Right cardiac atrium (tissue), 5 donors: ENCODE measurements at regions not wholly inside any gene's neighbourhood (a gene's known extent, or its start where the extent isn't known, plus 50 kb on each side); places are given as distances from the start of the nearest gene placed in this dataset.
"Not testable (repeated sequence)": the region's sequence is repeated elsewhere in the genome, so short reads cannot be mapped to it uniquely, and the experiment has no call there.

Source experiments
- ATAC-seq, 2 donors: fragments of 200-7000 bp; cut with Tn5 transposase; one replicate each; pipeline versions ENCODE4 v1.8.0 to v1.9.1; 2020; ENCODE audit warnings: moderate library complexity in 2 of 2, mild to moderate bottlenecking in 1 of 2
- DNase-seq, 3 donors: peaks; one replicate each; pipeline ENCODE4 v3.0.0-alpha.2; 2020
- H3K27ac ChIP-seq: one replicate; pipeline ENCODE4 v1.5.1; 2013; ENCODE audit warnings: mild to moderate bottlenecking, low read length, control low read depth, moderate library complexity
- H3K27me3 ChIP-seq: one replicate; pipeline ENCODE4 v1.6.1; 2013; ENCODE audit not compliant: control insufficient read depth, insufficient read depth
- H3K4me1 ChIP-seq: one replicate; pipeline ENCODE4 v1.6.1; 2013; ENCODE audit warnings: low read length; ENCODE audit not compliant: control insufficient read depth, insufficient read depth
- H3K4me3 ChIP-seq: one replicate; pipeline ENCODE4 v1.5.1; 2013; ENCODE audit warnings: low read length, control low read depth
- H3K9me3 ChIP-seq: one replicate; pipeline ENCODE4 v1.6.1; 2013; ENCODE audit warnings: low read length; ENCODE audit not compliant: control insufficient read depth
- WGBS: extraction: QIAGEN DNeasy Blood & Tissue Kit; methylation state at CpG from one replicate; pipeline ENCODE4 v1.1.7; 2013; 5-methylcytosine and 5-hydroxymethylcytosine counted together
- intact Hi-C, 4 donors: fragments of 100-400 bp; cut with DNase I; formaldehyde crosslinking; loops; one replicate each; pipeline versions ENCODE4 v1.11.0 to v1.14.0; 2022 to 2023
- donor health status: healthy with polysubstance abuse.
- donor health status: DM: no; HTN: yes; CAD: no.
- donor health status: DM: no; HTN: no; CAD: no.
- donor health status: DM: no; HTN: yes; CAD: no; lungs with severe emphysema.
- donor health status: DM: yes; HTN: yes; CAD: no.

DNA sequence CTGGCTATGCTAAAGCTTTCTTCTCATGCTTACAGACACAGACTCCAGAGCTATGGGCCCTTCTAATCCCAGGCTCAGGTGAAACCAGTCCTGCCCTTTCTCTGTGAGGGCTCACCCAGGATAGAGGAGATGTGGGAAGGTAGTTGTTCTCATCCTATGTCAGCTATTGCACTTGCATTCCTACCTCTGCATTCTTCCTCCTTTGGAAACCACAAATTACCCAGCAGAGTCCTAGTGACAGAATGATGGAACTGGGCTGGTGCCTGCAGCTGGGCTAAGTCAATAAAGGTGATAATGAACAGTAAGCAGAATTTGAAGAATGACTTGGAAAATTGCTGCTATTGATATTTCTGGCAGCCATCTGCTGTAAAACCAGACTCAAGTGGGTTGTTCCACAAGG, 560.0 kb downstream of the TMEM135 start:
- ATAC-seq (no peak), DNase-seq (no peak)
- Histone ChIP-seq H3K9me3 (no peaks in the 10 kb centered on the region), H3K4me1 (no peaks in the 10 kb centered on the region), H3K4me3 (no peak overlapping the region), H3K27me3 (no peaks in the 10 kb centered on the region), H3K27ac (no peak overlapping the region)
- intact Hi-C loops = no loop called here

DNA sequence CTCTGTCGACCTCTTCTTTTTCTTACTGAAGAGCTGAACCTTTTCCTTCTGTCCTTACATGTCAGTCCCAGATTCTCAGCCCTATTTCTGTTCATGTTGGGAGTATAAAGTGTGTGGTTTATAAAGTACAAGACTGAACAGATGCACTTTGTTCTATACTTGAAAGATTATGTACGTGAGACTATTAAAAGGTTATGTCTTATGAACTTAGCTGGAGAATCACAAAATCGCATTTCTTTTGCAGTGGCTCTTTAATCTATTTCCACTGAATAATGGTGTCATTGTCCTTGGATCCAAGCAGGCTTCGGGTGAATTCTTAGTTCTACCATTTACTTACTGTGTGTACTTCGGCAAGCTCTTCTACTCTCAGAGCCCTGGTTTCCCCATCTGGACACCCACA, 558.4 kb downstream of the TMEM135 start:
- H3K9me3 ChIP-seq = no peaks in the 10 kb centered on the region
- no peak overlapping the region for H3K4me3 ChIP-seq
- WGBS = 71% methylated on average over 5 of the region's 5 CpGs

DNA sequence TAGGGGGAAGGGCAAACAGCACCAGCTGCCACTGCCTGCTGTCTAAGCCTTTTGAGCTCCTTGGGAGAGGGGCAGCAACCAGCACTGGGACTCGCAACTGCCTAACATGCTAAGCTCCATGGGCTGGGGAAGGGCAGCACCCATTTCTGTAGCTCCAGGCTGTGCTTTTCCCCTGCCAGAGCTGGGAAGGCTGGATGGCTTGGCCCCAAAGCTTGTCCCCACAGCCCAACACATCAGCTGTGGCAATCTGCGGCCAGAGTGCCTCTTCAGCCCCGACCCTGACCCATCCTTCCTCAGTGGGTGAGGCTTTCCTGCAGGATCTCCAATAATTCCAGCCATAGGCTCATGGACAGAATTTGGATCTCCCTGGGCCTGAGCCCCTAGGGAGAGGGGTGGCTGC, 551.3 kb downstream of the TMEM135 start:
- no peak overlapping the region for H3K4me3 ChIP-seq
- H3K27me3 ChIP-seq = no peaks in the 10 kb centered on the region
- 90% methylated on average over 3 of the region's 3 CpGs for WGBS
- no peak for ATAC-seq
- intact Hi-C loops = no loop called here
- no peaks in the 10 kb centered on the region for H3K4me1 ChIP-seq
- H3K27ac ChIP-seq = no peak overlapping the region
- peak in 1 of 3 donors; percentile 14 for DNase-seq
- peaks cover 2% of the 10 kb centered on the region for H3K9me3 ChIP-seq

More for the DNA sequence above, 558.4 kb downstream of the TMEM135 start:
- Histone ChIP-seq H3K27me3 (no peaks in the 10 kb centered on the region), H3K4me1 (no peaks in the 10 kb centered on the region), H3K27ac (no peak overlapping the region)
- DNase-seq (no peak), ATAC-seq (no peak)
- intact Hi-C loops = no loop called here

- H3K27me3 ChIP-seq, intact Hi-C loops, ATAC-seq, H3K4me3 ChIP-seq, H3K4me1 ChIP-seq, H3K27ac ChIP-seq, H3K9me3 ChIP-seq, DNase-seq: not testable (repeated sequence)
- WGBS = 38% methylated on average over 1 of the region's 1 CpG
Observed at GRCh38 chr11:87585613-87586012, 547.9 kb downstream of the TMEM135 start.

- no peak overlapping the region for H3K4me3 ChIP-seq
- DNase-seq (no peak), ATAC-seq (no peak)
- H3K27me3 ChIP-seq = no peaks in the 10 kb centered on the region
- no peaks in the 10 kb centered on the region for H3K4me1 ChIP-seq
- intact Hi-C loops = no loop called here
- H3K27ac ChIP-seq = no peak overlapping the region
- WGBS = 77% methylated on average over 2 of the region's 2 CpGs
- H3K9me3 ChIP-seq = peaks cover 2% of the 10 kb centered on the region
Observed at GRCh38 chr11:87583931-87584330, 546.2 kb downstream of the TMEM135 start.

- DNase-seq = no peak
- Histone ChIP-seq H3K4me3 (no peak overlapping the region), H3K27me3 (no peaks in the 10 kb centered on the region), H3K9me3 (no peaks in the 10 kb centered on the region), H3K27ac (no peak overlapping the region), H3K4me1 (no peaks in the 10 kb centered on the region)
- no peak for ATAC-seq
- intact Hi-C loops = no loop called here
Observed at GRCh38 chr11:87575088-87575487, 537.4 kb downstream of the TMEM135 start.

DNA sequence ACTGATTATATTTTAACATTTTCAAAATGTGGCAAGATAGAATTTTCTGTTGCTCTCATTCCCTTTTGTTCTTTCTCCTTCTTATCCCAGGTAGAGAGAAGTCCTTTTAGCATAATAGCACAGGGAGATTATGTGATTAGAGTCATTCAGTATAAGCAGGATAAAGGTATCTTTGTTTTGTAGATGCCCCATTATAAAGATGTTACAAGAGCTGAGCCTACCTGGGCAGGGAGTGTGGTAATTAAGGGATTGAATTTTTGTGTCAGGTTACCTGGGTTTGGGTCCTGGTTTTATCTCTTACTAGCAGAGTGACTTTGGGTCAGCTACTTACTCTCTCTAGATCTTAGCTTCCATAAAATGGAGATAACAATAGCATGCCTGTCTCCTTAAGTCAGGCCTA, 536.5 kb downstream of the TMEM135 start:
- Histone ChIP-seq H3K4me3 (no peak overlapping the region), H3K27ac (no peak overlapping the region), H3K4me1 (no peaks in the 10 kb centered on the region), H3K27me3 (no peaks in the 10 kb centered on the region), H3K9me3 (no peaks in the 10 kb centered on the region)
- intact Hi-C loops = no loop called here
- no peak for ATAC-seq
- no peak for DNase-seq

DNA sequence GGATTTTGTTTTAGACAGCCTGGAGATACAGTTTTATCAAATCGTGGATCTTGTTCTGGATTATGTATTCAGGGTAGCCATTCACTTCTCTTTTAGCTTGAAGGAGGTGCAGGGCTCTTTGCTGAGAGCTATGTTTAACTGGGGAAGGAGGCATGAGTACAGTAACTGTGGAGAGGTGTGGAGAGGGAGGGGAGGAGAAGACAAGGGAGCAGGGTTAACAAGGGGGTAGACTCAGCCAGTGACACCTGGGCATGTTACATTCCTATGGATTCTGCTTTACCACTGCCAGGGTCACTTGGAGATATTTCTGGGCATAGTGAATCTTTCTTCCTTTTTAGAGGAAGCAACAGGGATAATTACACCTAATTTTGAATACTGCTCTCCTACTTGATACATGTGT, 536.0 kb downstream of the TMEM135 start:
- Histone ChIP-seq H3K4me1 (no peaks in the 10 kb centered on the region), H3K4me3 (no peak overlapping the region), H3K27ac (no peak overlapping the region), H3K9me3 (no peaks in the 10 kb centered on the region), H3K27me3 (no peaks in the 10 kb centered on the region)
- DNase-seq (no peak), ATAC-seq (no peak)
- intact Hi-C loops = no loop called here
- 75% methylated on average over 1 of the region's 1 CpG for WGBS

- H3K4me3 ChIP-seq = no peak overlapping the region
- DNase-seq (no peak), ATAC-seq (no peak)
- no peak overlapping the region for H3K27ac ChIP-seq
- no peaks in the 10 kb centered on the region for H3K4me1 ChIP-seq
- intact Hi-C loops = no loop called here
- no peaks in the 10 kb centered on the region for H3K9me3 ChIP-seq
- H3K27me3 ChIP-seq = no peaks in the 10 kb centered on the region
Observed at GRCh38 chr11:87572881-87573280, 535.1 kb downstream of the TMEM135 start.

- H3K9me3 ChIP-seq = no peaks in the 10 kb centered on the region
- no peaks in the 10 kb centered on the region for H3K27me3 ChIP-seq
- no peak overlapping the region for H3K27ac ChIP-seq
- intact Hi-C loops = no loop called here
- H3K4me1 ChIP-seq = no peaks in the 10 kb centered on the region
- no peak for DNase-seq
- ATAC-seq = no peak
- WGBS = 93% methylated on average over 1 of the region's 1 CpG
- no peak overlapping the region for H3K4me3 ChIP-seq
Observed at GRCh38 chr11:87560352-87560751, 522.6 kb downstream of the TMEM135 start.

- not testable (repeated sequence) for H3K9me3 ChIP-seq
Observed at GRCh38 chr11:87559852-87560251, 522.1 kb downstream of the TMEM135 start.

GRCh38 chr11:87555101-87555500, 517.4 kb downstream of the TMEM135 start:
- H3K27me3 ChIP-seq = no peaks in the 10 kb centered on the region
- H3K4me1 ChIP-seq = no peaks in the 10 kb centered on the region
- intact Hi-C loops = no loop called here
- WGBS = 68% methylated on average over 2 of the region's 2 CpGs
- DNase-seq (no peak), ATAC-seq (no peak)
- no peak overlapping the region for H3K4me3 ChIP-seq
- no peaks in the 10 kb centered on the region for H3K9me3 ChIP-seq
- H3K27ac ChIP-seq = no peak overlapping the region

More at GRCh38 chr11:87559852-87560251, 522.1 kb downstream of the TMEM135 start:
- H3K27ac ChIP-seq, H3K4me1 ChIP-seq, H3K4me3 ChIP-seq, H3K27me3 ChIP-seq, ATAC-seq, DNase-seq, intact Hi-C loops: not testable (repeated sequence)
- WGBS = 79% methylated on average over 3 of the region's 3 CpGs
